Testis (tissue), 2 donors: ENCODE measurements at regions not wholly inside any gene's neighbourhood (a gene's known extent, or its start where the extent isn't known, plus 50 kb on each side); places are given as distances from the start of the nearest gene placed in this dataset.

ENCODE experiments used
- DNase-seq: peaks from one replicate; pipeline ENCODE4 v3.0.0-alpha.2; 2019
- H3K27ac ChIP-seq, 2 donors: fragments of 200-600 bp; sonication (generic); one replicate each; pipeline ENCODE4 v1.5.1; 2019
- H3K27me3 ChIP-seq: fragments of 200-600 bp; sonication (generic); one replicate; pipeline ENCODE4 v1.5.1; 2019
- H3K36me3 ChIP-seq: fragments of 200-600 bp; sonication (generic); one replicate; pipeline ENCODE4 v1.5.1; 2017; ENCODE audit warnings: low read depth; ENCODE audit errors: missing control alignments
- H3K4me1 ChIP-seq: fragments of 200-600 bp; sonication (generic); one replicate; pipeline ENCODE4 v1.5.1; 2019
- H3K4me3 ChIP-seq, 2 donors: fragments of 200-600 bp; sonication (generic); one replicate each; pipeline ENCODE4 v1.5.1; 2017 to 2019
- H3K9me3 ChIP-seq: fragments of 200-600 bp; sonication (generic); one replicate; pipeline ENCODE4 v1.5.1; 2017
- CTCF ChIP-seq, 3 experiments: fragments of 450-650 bp in 2 of 3; fragments of 200-600 bp in 1 of 3; sonication (generic) in 1 of 3; IDR thresholded peaks; one replicate each; pipeline ENCODE4 v1.5.1; 2016 to 2019; ENCODE audit warnings: antibody characterized with exemption in 3 of 3, mild to moderate bottlenecking in 2 of 3, moderate library complexity in 1 of 3
- POLR2A ChIP-seq: fragments of 450-650 bp; IDR thresholded peaks from one replicate; pipeline ENCODE4 v1.6.1; 2017; ENCODE audit warnings: antibody characterized with exemption, mild to moderate bottlenecking, moderate library complexity
- WGBS, 2 donors: methylation state at CpG; one replicate each; pipeline ENCODE4 v1.1.5; 2018; 5-methylcytosine and 5-hydroxymethylcytosine counted together
- intact Hi-C: fragments of 100-400 bp; cut with DNase I; formaldehyde crosslinking; loops from one replicate; pipeline ENCODE4 v1.15.1; 2023; ENCODE audit warnings: low total_unique reads

- Histone ChIP-seq H3K27ac (no peak overlapping the region), H3K36me3 (no peaks in the 10 kb centered on the region), H3K4me3 (no peak overlapping the region), H3K4me1 (peaks cover under 1% of the 10 kb centered on the region), H3K27me3 (no peaks in the 10 kb centered on the region), H3K9me3 (no peaks in the 10 kb centered on the region)
- DNase-seq, result no peak
- intact Hi-C loops, result no loop called here
- TF ChIP-seq CTCF (IDR thresholded peaks at IDR 0.05), result no peak
- no peak for TF ChIP-seq POLR2A
- WGBS, 2 donors, result 78 to 87% methylated on average over 8 to 10 of the region's 10 CpGs
Observed at GRCh38 chr19:30656520-30657100, 284.4 kb downstream of the ZNF536 start.

- Histone ChIP-seq H3K9me3 (no peaks in the 10 kb centered on the region), H3K4me3 (no peak overlapping the region), H3K4me1 (peaks cover 3% of the 10 kb centered on the region), H3K27me3 (no peaks in the 10 kb centered on the region), H3K27ac (no peak overlapping the region), H3K36me3 (no peaks in the 10 kb centered on the region)
- TF ChIP-seq CTCF (IDR thresholded peaks at IDR 0.05) (no peak), POLR2A (no peak)
- intact Hi-C loops, result no loop called here
- WGBS, 2 donors, result 79 to 86% methylated on average over 13 of the region's 13 CpGs
- DNase-seq, result no peak
Observed at GRCh38 chr19:30653646-30654386, 281.6 kb downstream of the ZNF536 start.

GRCh38 chr19:30652751-30653150 is 280.6 kb downstream of the ZNF536 start:
- intact Hi-C loops, result no loop called here
- H3K4me3 ChIP-seq, result no peak overlapping the region
- no peaks in the 10 kb centered on the region for H3K27me3 ChIP-seq
- no peak overlapping the region for H3K27ac ChIP-seq
- no peaks in the 10 kb centered on the region for H3K36me3 ChIP-seq
- DNase-seq, result no peak
- no peak for TF ChIP-seq CTCF (IDR thresholded peaks at IDR 0.05)
- no peak for TF ChIP-seq POLR2A
- H3K4me1 ChIP-seq, result peaks cover 3% of the 10 kb centered on the region
- WGBS, 2 donors, result 84 to 85% methylated on average over 10 of the region's 10 CpGs
- H3K9me3 ChIP-seq, result no peaks in the 10 kb centered on the region

- intact Hi-C loops, result no loop called here
- Histone ChIP-seq H3K27ac (no peak overlapping the region), H3K4me3 (no peak overlapping the region), H3K27me3 (no peaks in the 10 kb centered on the region), H3K36me3 (no peaks in the 10 kb centered on the region), H3K4me1 (peaks cover 3% of the 10 kb centered on the region), H3K9me3 (no peaks in the 10 kb centered on the region)
- TF ChIP-seq CTCF (IDR thresholded peaks at IDR 0.05) (no peak), POLR2A (no peak)
- DNase-seq, result no peak
- WGBS, 2 donors, result 55 to 62% methylated on average over 2 of the region's 2 CpGs
Observed at GRCh38 chr19:30651691-30652090, 279.5 kb downstream of the ZNF536 start.

GRCh38 chr19:30651066-30651465 is 278.9 kb downstream of the ZNF536 start:
- no peak for TF ChIP-seq CTCF (IDR thresholded peaks at IDR 0.05)
- no peak for TF ChIP-seq POLR2A
- Histone ChIP-seq H3K9me3 (no peaks in the 10 kb centered on the region), H3K27ac (no peak overlapping the region), H3K4me1 (peaks cover 3% of the 10 kb centered on the region), H3K4me3 (no peak overlapping the region), H3K27me3 (no peaks in the 10 kb centered on the region), H3K36me3 (no peaks in the 10 kb centered on the region)
- intact Hi-C loops, result no loop called here
- WGBS, 2 donors, result 65 to 68% methylated on average over 10 of the region's 10 CpGs
- DNase-seq, result no peak
